Stimulated activated CD4-positive, alpha-beta T cell treated with anti-CD3 and anti-CD28 coated beads, Interleukin-12 subunit alpha, Interleukin-12 subunit beta, amount 100 ng/mL, for 24 hours (primary cell): ENCODE measurements at regions not wholly inside any gene's neighbourhood (a gene's known extent, or its start where the extent isn't known, plus 50 kb on each side); places are given as distances from the start of the nearest gene placed in this dataset.

Experiments
- DNase-seq, 2 experiments: peaks; one replicate each; pipeline ENCODE4 v3.0.0-alpha.2; 2020; ENCODE audit warnings: low read depth in 2 of 2

- DNase-seq = no peak
Observed at GRCh38 chr3:94709249-94709902, 646.5 kb downstream of the NSUN3 start.

GRCh38 chr3:94714194-94714593 lies 651.3 kb downstream of the NSUN3 start:
- DNase-seq = no peak

- no peak for DNase-seq
Observed at GRCh38 chr3:94716326-94717018, 653.6 kb downstream of the NSUN3 start.

GRCh38 chr3:94734206-94734605 lies 671.3 kb downstream of the NSUN3 start:
- no peak for DNase-seq

- no peak for DNase-seq
Observed at GRCh38 chr3:94735354-94735753, 672.5 kb downstream of the NSUN3 start.

GRCh38 chr3:94737116-94737515 lies 674.3 kb downstream of the NSUN3 start:
- no peak for DNase-seq

GRCh38 chr3:94739420-94739819 lies 676.6 kb downstream of the NSUN3 start:
- no peak for DNase-seq

- DNase-seq = no peak
Observed at GRCh38 chr3:94758751-94759150, 695.9 kb downstream of the NSUN3 start.

GRCh38 chr3:94772402-94772801 lies 709.5 kb downstream of the NSUN3 start:
- DNase-seq = no peak

GRCh38 chr3:94775746-94776145 lies 712.9 kb downstream of the NSUN3 start:
- no peak for DNase-seq

- no peak for DNase-seq
Observed at GRCh38 chr3:94776401-94776915, 713.6 kb downstream of the NSUN3 start.

- no peak for DNase-seq
Observed at GRCh38 chr3:94778289-94778688, 715.4 kb downstream of the NSUN3 start.

- no peak for DNase-seq
Observed at GRCh38 chr3:94778814-94779494, 716.1 kb downstream of the NSUN3 start.

- DNase-seq = no peak
Observed at GRCh38 chr3:94779699-94780098, 716.8 kb downstream of the NSUN3 start.

- no peak for DNase-seq
Observed at GRCh38 chr3:94784274-94784673, 721.4 kb downstream of the NSUN3 start.

- DNase-seq = no peak
Observed at GRCh38 chr3:94787066-94787465, 724.2 kb downstream of the NSUN3 start.

GRCh38 chr3:94787734-94788270 lies 724.9 kb downstream of the NSUN3 start:
- no peak for DNase-seq

GRCh38 chr3:94794563-94794962 lies 731.7 kb downstream of the NSUN3 start:
- no peak for DNase-seq

- no peak for DNase-seq
Observed at GRCh38 chr3:94799420-94800060, 736.7 kb downstream of the NSUN3 start.

GRCh38 chr3:94811836-94812235 lies 749.0 kb downstream of the NSUN3 start:
- DNase-seq = no peak

- no peak for DNase-seq
Observed at GRCh38 chr3:94821241-94821640, 758.4 kb downstream of the NSUN3 start.

GRCh38 chr3:94822298-94822697 lies 759.4 kb downstream of the NSUN3 start:
- no peak for DNase-seq
